Liver (tissue), 8 donors: ENCODE measurements at regions not wholly inside any gene's neighbourhood (a gene's known extent, or its start where the extent isn't known, plus 50 kb on each side); places are given as distances from the start of the nearest gene placed in this dataset.

ENCODE experiments used
- DNase-seq: peaks from one replicate; pipeline ENCODE4 v3.0.0-alpha.2; 2017; ENCODE audit warnings: low spot score
- H3K27ac ChIP-seq, 2 donors: one replicate each; pipeline ENCODE4 v1.7.0; 2013; ENCODE audit warnings: inconsistent platforms in 2 of 2, low read length in 2 of 2, control low read depth in 1 of 2, low read depth in 1 of 2, mild to moderate bottlenecking in 1 of 2
- H3K27me3 ChIP-seq, 4 donors: one replicate each; pipeline versions ENCODE4 v1.6.1 to v1.7.0; 2013; ENCODE audit warnings: low read length in 3 of 4, inconsistent platforms in 1 of 4, mild to moderate bottlenecking in 1 of 4, moderate library complexity in 1 of 4; ENCODE audit not compliant: control insufficient read depth in 4 of 4, insufficient read depth in 4 of 4
- H3K36me3 ChIP-seq, 4 donors: one replicate each; pipeline versions ENCODE4 v1.6.1 to v1.7.0; 2013; ENCODE audit warnings: low read length in 3 of 4, mild to moderate bottlenecking in 3 of 4, low read depth in 1 of 4, moderate library complexity in 1 of 4; ENCODE audit not compliant: control insufficient read depth in 4 of 4, insufficient read depth in 3 of 4
- H3K4me1 ChIP-seq, 4 donors: one replicate each; pipeline versions ENCODE4 v1.6.1 to v1.7.0; 2013; ENCODE audit warnings: low read length in 3 of 4, mild to moderate bottlenecking in 3 of 4, moderate library complexity in 1 of 4; ENCODE audit not compliant: control insufficient read depth in 4 of 4, insufficient read depth in 4 of 4
- H3K4me3 ChIP-seq, 3 donors: one replicate each; pipeline versions ENCODE4 v1.6.1 to v1.7.0; 2013; ENCODE audit warnings: low read length in 3 of 3, control low read depth in 1 of 3, low read depth in 1 of 3, mild to moderate bottlenecking in 1 of 3
- H3K9ac ChIP-seq, 2 donors: one replicate each; pipeline ENCODE4 v1.7.0; 2013; ENCODE audit warnings: low read length in 2 of 2, mild to moderate bottlenecking in 2 of 2, moderate library complexity in 2 of 2, control low read depth in 1 of 2, low read depth in 1 of 2
- H3K9me3 ChIP-seq, 4 donors: one replicate each; pipeline versions ENCODE4 v1.6.1 to v1.7.0; 2013; ENCODE audit warnings: low read length in 3 of 4; ENCODE audit not compliant: control insufficient read depth in 4 of 4
- EGR1 ChIP-seq, 2 donors: IDR thresholded peaks; 2 replicates each; pipeline ENCODE4 v1.6.1; 2016 to 2018; ENCODE audit warnings: antibody characterized with exemption in 2 of 2, low read depth in 2 of 2
- FOXA1 ChIP-seq: IDR thresholded peaks from 2 replicates; pipeline ENCODE4 v1.6.1; 2016; ENCODE audit warnings: antibody characterized with exemption
- FOXA2 ChIP-seq: IDR thresholded peaks from 2 replicates; pipeline ENCODE4 v1.6.1; 2016; ENCODE audit warnings: antibody characterized with exemption
- GABPA ChIP-seq, 2 donors: IDR thresholded peaks in 1 of 2; conservative IDR thresholded peaks in 1 of 2; 2 replicates each; pipeline ENCODE4 v1.6.1; 2016; ENCODE audit warnings: antibody characterized with exemption in 2 of 2, mild to moderate bottlenecking in 1 of 2, moderate library complexity in 1 of 2
- HNF4A ChIP-seq, 2 donors: conservative IDR thresholded peaks; 2 replicates each; pipeline ENCODE4 v1.6.1; 2016; ENCODE audit warnings: antibody characterized with exemption in 2 of 2, mild to moderate bottlenecking in 2 of 2
- JUND ChIP-seq, 2 donors: IDR thresholded peaks; 2 replicates each; pipeline ENCODE4 v1.6.1; 2016; ENCODE audit warnings: antibody characterized with exemption in 2 of 2
- NR2F2 ChIP-seq: IDR thresholded peaks from 2 replicates; pipeline ENCODE4 v1.6.1; 2016; ENCODE audit warnings: antibody characterized with exemption
- RAD21 ChIP-seq, 2 donors: IDR thresholded peaks; 2 replicates each; pipeline ENCODE4 v1.6.1; 2016; ENCODE audit warnings: antibody characterized with exemption in 2 of 2, mild to moderate bottlenecking in 2 of 2
- RXRA ChIP-seq, 2 donors: IDR thresholded peaks; 2 replicates each; pipeline ENCODE4 v1.6.1; 2017 to 2018; ENCODE audit warnings: antibody characterized with exemption in 2 of 2, mild to moderate bottlenecking in 1 of 2
- SP1 ChIP-seq: IDR thresholded peaks from 2 replicates; pipeline ENCODE4 v1.6.1; 2018; ENCODE audit warnings: antibody characterized with exemption, mild to moderate bottlenecking
- TAF1 ChIP-seq: conservative IDR thresholded peaks from 2 replicates; pipeline ENCODE4 v1.6.1; 2016; ENCODE audit warnings: antibody characterized with exemption, mild to moderate bottlenecking
- YY1 ChIP-seq: IDR thresholded peaks from 2 replicates; pipeline ENCODE4 v1.6.1; 2016; ENCODE audit warnings: antibody characterized with exemption, mild to moderate bottlenecking
- WGBS: extraction: QIAGEN DNeasy Blood & Tissue Kit; methylation state at CpG from one replicate; pipeline ENCODE4 v1.1.7; 2013; 5-methylcytosine and 5-hydroxymethylcytosine counted together
- TF ChIP-seq, protein P1 (sequence below): IDR thresholded peaks from 2 replicates; pipeline ENCODE4 v1.6.1; 2016; ENCODE audit warnings: antibody characterized with exemption, mild to moderate bottlenecking
- TF ChIP-seq, protein P2 (sequence below): IDR thresholded peaks from 2 replicates; pipeline ENCODE4 v1.6.1; 2016; ENCODE audit warnings: antibody characterized with exemption
- TF ChIP-seq, protein P3 (sequence below): fragments of 150-350 bp; IDR thresholded peaks from 2 replicates; pipeline ENCODE4 v1.5.1; 2017; ENCODE audit warnings: improper control_type of control experiment, low read depth, low read length; ENCODE audit not compliant: missing input control
- TF ChIP-seq, protein P4 (sequence below): IDR thresholded peaks from 2 replicates; pipeline ENCODE4 v1.6.1; 2016; ENCODE audit warnings: antibody characterized with exemption
- donor health status: healthy.
- donor health status: healthy.
- donor health status: healthy.
- donor health status: healthy.
- donor health status: healthy.

DNA sequence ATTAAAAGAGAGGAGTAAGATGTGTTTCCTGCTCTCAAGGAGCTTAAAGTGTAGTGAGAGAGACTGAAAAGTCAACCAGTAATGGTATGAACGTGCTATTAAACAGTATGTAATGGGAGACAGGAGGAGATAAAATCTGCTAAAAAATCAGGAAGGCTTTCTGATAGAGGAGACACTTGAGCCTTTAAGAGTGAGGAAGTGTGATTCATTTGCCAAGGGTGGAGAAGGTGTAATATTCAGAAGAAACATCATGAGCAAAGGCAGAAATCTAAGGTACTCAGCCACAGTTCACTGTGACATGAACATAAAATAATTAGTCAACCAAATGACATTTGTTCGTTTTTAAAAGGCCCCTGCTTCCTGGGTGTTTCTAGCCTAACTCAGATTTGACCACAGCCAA, 137.8 kb upstream of the SKOR2 start:
- 30% methylated on average over 2 of the region's 2 CpGs for WGBS
- Histone ChIP-seq H3K9ac (no peak overlapping the region), H3K4me3 (no peak overlapping the region), H3K27ac (no peak overlapping the region), H3K9me3 (peaks cover 0 to 1% (median 0%) of the 10 kb centered on the region in 4 donors), H3K27me3 (no peaks in the 10 kb centered on the region), H3K36me3 (no peaks in the 10 kb centered on the region), H3K4me1 (no peaks in the 10 kb centered on the region)
- no peak for DNase-seq
- no peak for TF ChIP-seq JUND (IDR thresholded peaks at IDR 0.05)
- TF ChIP-seq, protein P1, sequence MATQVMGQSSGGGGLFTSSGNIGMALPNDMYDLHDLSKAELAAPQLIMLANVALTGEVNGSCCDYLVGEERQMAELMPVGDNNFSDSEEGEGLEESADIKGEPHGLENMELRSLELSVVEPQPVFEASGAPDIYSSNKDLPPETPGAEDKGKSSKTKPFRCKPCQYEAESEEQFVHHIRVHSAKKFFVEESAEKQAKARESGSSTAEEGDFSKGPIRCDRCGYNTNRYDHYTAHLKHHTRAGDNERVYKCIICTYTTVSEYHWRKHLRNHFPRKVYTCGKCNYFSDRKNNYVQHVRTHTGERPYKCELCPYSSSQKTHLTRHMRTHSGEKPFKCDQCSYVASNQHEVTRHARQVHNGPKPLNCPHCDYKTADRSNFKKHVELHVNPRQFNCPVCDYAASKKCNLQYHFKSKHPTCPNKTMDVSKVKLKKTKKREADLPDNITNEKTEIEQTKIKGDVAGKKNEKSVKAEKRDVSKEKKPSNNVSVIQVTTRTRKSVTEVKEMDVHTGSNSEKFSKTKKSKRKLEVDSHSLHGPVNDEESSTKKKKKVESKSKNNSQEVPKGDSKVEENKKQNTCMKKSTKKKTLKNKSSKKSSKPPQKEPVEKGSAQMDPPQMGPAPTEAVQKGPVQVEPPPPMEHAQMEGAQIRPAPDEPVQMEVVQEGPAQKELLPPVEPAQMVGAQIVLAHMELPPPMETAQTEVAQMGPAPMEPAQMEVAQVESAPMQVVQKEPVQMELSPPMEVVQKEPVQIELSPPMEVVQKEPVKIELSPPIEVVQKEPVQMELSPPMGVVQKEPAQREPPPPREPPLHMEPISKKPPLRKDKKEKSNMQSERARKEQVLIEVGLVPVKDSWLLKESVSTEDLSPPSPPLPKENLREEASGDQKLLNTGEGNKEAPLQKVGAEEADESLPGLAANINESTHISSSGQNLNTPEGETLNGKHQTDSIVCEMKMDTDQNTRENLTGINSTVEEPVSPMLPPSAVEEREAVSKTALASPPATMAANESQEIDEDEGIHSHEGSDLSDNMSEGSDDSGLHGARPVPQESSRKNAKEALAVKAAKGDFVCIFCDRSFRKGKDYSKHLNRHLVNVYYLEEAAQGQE: no peak
- TF ChIP-seq GABPA (IDR thresholded peaks at IDR 0.05 in 1 of 2, conservative IDR thresholded peaks at IDR 0.05 in 1 of 2): no peak
- TF ChIP-seq YY1: no peak
- TF ChIP-seq SP1: no peak
- TF ChIP-seq NR2F2: no peak

DNA sequence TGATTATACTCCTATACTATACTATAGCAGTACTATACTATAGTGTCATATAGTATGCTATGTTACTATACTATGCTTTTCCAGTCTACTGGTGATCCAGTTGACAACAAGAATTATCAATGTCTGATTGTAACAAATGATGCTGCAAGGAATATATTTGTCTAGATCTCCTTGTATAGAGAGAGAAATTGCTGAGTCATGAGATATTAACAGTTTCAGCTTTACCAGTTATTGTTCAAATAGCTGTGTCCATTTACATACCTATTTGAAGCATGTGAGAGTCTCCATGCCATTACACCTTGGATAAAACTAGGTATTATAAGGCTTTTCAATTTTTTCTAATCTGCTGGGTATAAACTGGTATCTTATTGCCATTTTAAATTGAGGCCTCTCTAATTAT, 136.4 kb upstream of the SKOR2 start:
- H3K36me3 ChIP-seq: no peaks in the 10 kb centered on the region
- TF ChIP-seq, protein P2, sequence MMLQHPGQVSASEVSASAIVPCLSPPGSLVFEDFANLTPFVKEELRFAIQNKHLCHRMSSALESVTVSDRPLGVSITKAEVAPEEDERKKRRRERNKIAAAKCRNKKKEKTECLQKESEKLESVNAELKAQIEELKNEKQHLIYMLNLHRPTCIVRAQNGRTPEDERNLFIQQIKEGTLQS: no peak
- TF ChIP-seq SP1: no peak
- TF ChIP-seq, protein P3, sequence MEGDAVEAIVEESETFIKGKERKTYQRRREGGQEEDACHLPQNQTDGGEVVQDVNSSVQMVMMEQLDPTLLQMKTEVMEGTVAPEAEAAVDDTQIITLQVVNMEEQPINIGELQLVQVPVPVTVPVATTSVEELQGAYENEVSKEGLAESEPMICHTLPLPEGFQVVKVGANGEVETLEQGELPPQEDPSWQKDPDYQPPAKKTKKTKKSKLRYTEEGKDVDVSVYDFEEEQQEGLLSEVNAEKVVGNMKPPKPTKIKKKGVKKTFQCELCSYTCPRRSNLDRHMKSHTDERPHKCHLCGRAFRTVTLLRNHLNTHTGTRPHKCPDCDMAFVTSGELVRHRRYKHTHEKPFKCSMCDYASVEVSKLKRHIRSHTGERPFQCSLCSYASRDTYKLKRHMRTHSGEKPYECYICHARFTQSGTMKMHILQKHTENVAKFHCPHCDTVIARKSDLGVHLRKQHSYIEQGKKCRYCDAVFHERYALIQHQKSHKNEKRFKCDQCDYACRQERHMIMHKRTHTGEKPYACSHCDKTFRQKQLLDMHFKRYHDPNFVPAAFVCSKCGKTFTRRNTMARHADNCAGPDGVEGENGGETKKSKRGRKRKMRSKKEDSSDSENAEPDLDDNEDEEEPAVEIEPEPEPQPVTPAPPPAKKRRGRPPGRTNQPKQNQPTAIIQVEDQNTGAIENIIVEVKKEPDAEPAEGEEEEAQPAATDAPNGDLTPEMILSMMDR: no peak
- TF ChIP-seq FOXA2: no peak
- TF ChIP-seq RXRA (IDR thresholded peaks at IDR 0.05): no peak
- TF ChIP-seq EGR1 (IDR thresholded peaks at IDR 0.05; ENCODE audit: low read depth in 2 of 2): no peak
- no peak for TF ChIP-seq TAF1
- no peak for TF ChIP-seq RAD21 (IDR thresholded peaks at IDR 0.05)
- TF ChIP-seq, protein P4, sequence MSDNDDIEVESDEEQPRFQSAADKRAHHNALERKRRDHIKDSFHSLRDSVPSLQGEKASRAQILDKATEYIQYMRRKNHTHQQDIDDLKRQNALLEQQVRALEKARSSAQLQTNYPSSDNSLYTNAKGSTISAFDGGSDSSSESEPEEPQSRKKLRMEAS: no peak
- TF ChIP-seq HNF4A (conservative IDR thresholded peaks at IDR 0.05): no peak
- TF ChIP-seq YY1: no peak
- TF ChIP-seq FOXA1: no peak
- TF ChIP-seq JUND (IDR thresholded peaks at IDR 0.05): no peak
- no peaks in the 10 kb centered on the region for H3K4me1 ChIP-seq

More for the DNA sequence above, 136.4 kb upstream of the SKOR2 start:
- DNase-seq: no peak
- H3K27me3 ChIP-seq: no peaks in the 10 kb centered on the region
- H3K27ac ChIP-seq: no peak overlapping the region
- H3K4me3 ChIP-seq: no peak overlapping the region
- H3K9me3 ChIP-seq: peaks cover 0 to 1% (median 0%) of the 10 kb centered on the region in 4 donors
- H3K9ac ChIP-seq: no peak overlapping the region
